OCI-LY1 (cell line): ENCODE measurements at regions not wholly inside any gene's neighbourhood (a gene's known extent, or its start where the extent isn't known, plus 50 kb on each side); places are given as distances from the start of the nearest gene placed in this dataset.

ENCODE experiments used
- CTCF ChIP-seq: fragments of 200-600 bp; sonication (generic), shearing (Covaris generic); IDR thresholded peaks from 2 replicates; pipeline ENCODE4 v1.5.1; 2017; ENCODE audit warnings: mild to moderate bottlenecking, antibody characterized with exemption, low read length, moderate library complexity, mixed read lengths
- EZH2 ChIP-seq: fragments of 200-600 bp; sonication (generic), shearing (Covaris generic); IDR thresholded peaks from 2 replicates; pipeline ENCODE4 v1.8.0; 2017; ENCODE audit warnings: borderline replicate concordance, mixed run types, mild to moderate bottlenecking, antibody characterized with exemption, low read length, moderate library complexity, mixed read lengths

- no peak for TF ChIP-seq CTCF
- TF ChIP-seq EZH2: no peak
These were observed 615.5 kb downstream of the TLE1 start for GRCh38 chr9:81073821-81074220.
